GM12878 (cell line): ENCODE measurements at regions not wholly inside any gene's neighbourhood (a gene's known extent, or its start where the extent isn't known, plus 50 kb on each side); places are given as distances from the start of the nearest gene placed in this dataset.

Experiments used
- ATAC-seq: fragments of 200-7000 bp; cut with Tn5 transposase; 3 replicates; pipeline ENCODE4 v1.9.1; 2020; ENCODE audit warnings: mild to moderate bottlenecking, moderate library complexity
- BruUV-seq: library from RNA; stranded (reverse); fragments of 400-500 nt; replicated peaks from 2 replicates; lab custom pipeline; 2021; lab: Mats Ljungman, UMichigan
- CTCF ChIA-PET: fragments of 300-600 bp; sonication (Branson Sonifier 250); formaldehyde crosslinking; extraction: SDS; loops from one replicate; lab custom pipeline; 2021; ENCODE audit warnings: inconsistent platforms; lab: Yijun Ruan, JAX
- POLR2A ChIA-PET: fragments of 350-600 bp; formaldehyde crosslinking; extraction: SDS; loops from one replicate; lab custom pipeline; 2021; ENCODE audit warnings: inconsistent platforms; lab: Charles Lee
- RAD21 ChIA-PET: fragments of 300-600 bp; sonication (Branson Sonifier 250); formaldehyde crosslinking; loops from one replicate; lab custom pipeline; 2023; ENCODE audit warnings: antibody characterized with exemption; ENCODE audit not compliant: unreplicated experiment; lab: Charles Lee
- SMC1A ChIA-PET: fragments of 300-600 bp; sonication (Branson Sonifier 250); formaldehyde crosslinking; loops from one replicate; lab custom pipeline; 2023; ENCODE audit not compliant: unreplicated experiment, uncharacterized antibody; lab: Charles Lee
- DNase-seq: peaks from one replicate; pipeline ENCODE4 v3.0.0-alpha.2; 2011; ENCODE audit warnings: low read depth, low spot score
- FAIRE-seq: peaks from 3 replicates; lab custom pipeline; 2011; peaks lifted over from hg19 to GRCh38; lab: Jason Lieb, UNC
- H2AFZ ChIP-seq: 2 replicates; pipeline ENCODE4 v1.6.0; 2011; ENCODE audit warnings: low read depth, low read length, control low read depth; ENCODE audit not compliant: control insufficient read depth
- H3K27ac ChIP-seq: 2 replicates; pipeline ENCODE4 v1.5.1; 2011; ENCODE audit warnings: control low read depth; ENCODE audit not compliant: control insufficient read depth, insufficient read depth
- H3K27me3 ChIP-seq, 2 experiments: replicated peaks in 1 of 2; 2 replicates each; pipeline versions ENCODE4 v1.6.0 to v1.6.1; 2011; ENCODE audit warnings: low read length in 1 of 2; ENCODE audit not compliant: control insufficient read depth in 2 of 2, insufficient read depth in 2 of 2
- H3K36me3 ChIP-seq, 2 experiments: 2 replicates each; pipeline ENCODE4 v1.5.1; 2011; ENCODE audit warnings: low read length in 1 of 2; ENCODE audit not compliant: control insufficient read depth in 2 of 2, insufficient read depth in 2 of 2
- H3K4me1 ChIP-seq: 2 replicates; pipeline ENCODE4 v1.6.1; 2011; ENCODE audit warnings: mild to moderate bottlenecking, low read length, moderate library complexity, mixed read lengths; ENCODE audit not compliant: control insufficient read depth, insufficient read depth
- H3K4me2 ChIP-seq: 2 replicates; pipeline ENCODE4 v1.6.0; 2011; ENCODE audit warnings: control low read depth; ENCODE audit not compliant: control insufficient read depth, insufficient read depth
- H3K4me3 ChIP-seq: fragments of 200-600 bp; sonication (generic); 2 replicates; pipeline ENCODE4 v1.5.1; 2016
- H3K79me2 ChIP-seq: 2 replicates; pipeline ENCODE4 v1.6.0; 2011; ENCODE audit warnings: low read length; ENCODE audit not compliant: control insufficient read depth, insufficient read depth
- H3K9ac ChIP-seq: 2 replicates; pipeline ENCODE4 v1.8.0; 2011; ENCODE audit warnings: low read length, control low read depth, mixed read lengths; ENCODE audit not compliant: control insufficient read depth, insufficient read depth
- H3K9me3 ChIP-seq: replicated peaks from 3 replicates; pipeline ENCODE4 v1.5.1; 2011; ENCODE audit warnings: mild to moderate bottlenecking, low read length; ENCODE audit not compliant: control insufficient read depth, insufficient read depth
- H4K20me1 ChIP-seq: 2 replicates; pipeline ENCODE4 v1.6.0; 2011; ENCODE audit not compliant: control insufficient read depth, insufficient read depth
- BHLHE40 ChIP-seq, 2 experiments: fragments of 450-650 bp in 1 of 2; IDR thresholded peaks; 2 replicates each; pipeline ENCODE4 v1.6.1; 2011 to 2017; ENCODE audit warnings: low read depth in 2 of 2, borderline replicate concordance in 1 of 2, improper control_type of control experiment in 1 of 2, low read length in 1 of 2, mild to moderate bottlenecking in 1 of 2
- EED ChIP-seq: sonication (generic); IDR thresholded peaks from 2 replicates; pipeline ENCODE4 v1.6.1; 2016; ENCODE audit warnings: antibody characterized with exemption, low read depth
- HDGF ChIP-seq: fragments of 450-650 bp; IDR thresholded peaks from 2 replicates; pipeline ENCODE4 v1.6.1; 2016; ENCODE audit warnings: antibody characterized with exemption
- POLR2A ChIP-seq: IDR thresholded peaks from 2 replicates; pipeline ENCODE4 v1.6.1; 2011; ENCODE audit warnings: low read depth, mild to moderate bottlenecking, low read length
- RELA ChIP-seq: fragments of 450-650 bp; IDR thresholded peaks from 2 replicates; pipeline ENCODE4 v1.8.0; 2014; ENCODE audit warnings: borderline replicate concordance; ENCODE audit not compliant: partially characterized antibody
- TCF3 ChIP-seq: IDR thresholded peaks from 2 replicates; pipeline ENCODE4 v1.6.1; 2012; ENCODE audit warnings: low read depth, mild to moderate bottlenecking, low read length, borderline replicate concordance; ENCODE audit not compliant: insufficient read depth
- WGBS: methylation state at CpG from one replicate; pipeline ENCODE4 v1.1.6; 2016; ENCODE audit warnings: low lambda C conversion rate; ENCODE audit not compliant: insufficient replicate concordance, insufficient coverage; ENCODE audit errors: missing lambda C conversion rate; 5-methylcytosine and 5-hydroxymethylcytosine counted together
- in situ Hi-C: fragments of 300-500 bp; cut with MboI; formaldehyde crosslinking; loops from 9 replicates; pipeline ENCODE4 v1.14.3; 2018; ENCODE audit warnings: mixed read lengths
- intact Hi-C: fragments of 100-400 bp; cut with micrococcal nuclease; formaldehyde crosslinking; loops from one replicate; pipeline ENCODE4 v1.14.2; 2022; ENCODE audit not compliant: unreplicated experiment
- TF ChIP-seq, protein P1 (sequence below): fragments of 450-650 bp; formaldehyde crosslinking; IDR thresholded peaks from 2 replicates; pipeline ENCODE4 v1.4.0; 2022; ENCODE audit warnings: mild to moderate bottlenecking, moderate library complexity
- TF ChIP-seq, protein P2 (sequence below): fragments of 450-650 bp; IDR thresholded peaks from 2 replicates; pipeline ENCODE4 v1.6.1; 2017; ENCODE audit warnings: mild to moderate bottlenecking, low read depth, inconsistent platforms; ENCODE audit not compliant: poor library complexity, severe bottlenecking
- TF ChIP-seq, protein P3 (sequence below): fragments of 150-350 bp; IDR thresholded peaks from 2 replicates; pipeline ENCODE4 v1.6.1; 2014; ENCODE audit warnings: mild to moderate bottlenecking, low read depth, low read length

DNA sequence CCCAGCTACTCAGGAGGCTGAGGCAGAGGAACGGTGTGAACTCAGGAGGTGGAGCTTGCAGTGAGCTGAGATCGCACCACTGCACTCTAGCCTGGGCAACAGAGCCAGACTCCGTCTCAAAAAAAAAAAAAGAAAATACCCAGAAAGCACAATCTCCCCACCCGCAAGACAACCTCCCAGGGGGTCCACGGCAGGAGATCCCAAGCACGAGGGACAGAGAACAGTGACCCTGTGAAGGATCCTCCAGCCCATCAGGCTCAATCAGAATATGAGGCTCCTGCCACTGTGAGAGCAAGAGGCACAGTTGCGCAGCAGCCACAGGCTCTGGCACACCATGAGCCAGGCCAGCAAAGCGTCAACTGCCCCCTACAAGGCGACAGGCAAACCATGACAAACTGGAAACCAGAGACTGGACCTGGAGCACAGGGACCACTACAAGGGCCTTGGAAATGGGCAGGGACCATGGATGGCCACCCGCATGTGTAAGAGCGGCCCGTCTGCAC lies 164.8 kb upstream of the GRK3 start (continued):
- TF ChIP-seq, protein P1, sequence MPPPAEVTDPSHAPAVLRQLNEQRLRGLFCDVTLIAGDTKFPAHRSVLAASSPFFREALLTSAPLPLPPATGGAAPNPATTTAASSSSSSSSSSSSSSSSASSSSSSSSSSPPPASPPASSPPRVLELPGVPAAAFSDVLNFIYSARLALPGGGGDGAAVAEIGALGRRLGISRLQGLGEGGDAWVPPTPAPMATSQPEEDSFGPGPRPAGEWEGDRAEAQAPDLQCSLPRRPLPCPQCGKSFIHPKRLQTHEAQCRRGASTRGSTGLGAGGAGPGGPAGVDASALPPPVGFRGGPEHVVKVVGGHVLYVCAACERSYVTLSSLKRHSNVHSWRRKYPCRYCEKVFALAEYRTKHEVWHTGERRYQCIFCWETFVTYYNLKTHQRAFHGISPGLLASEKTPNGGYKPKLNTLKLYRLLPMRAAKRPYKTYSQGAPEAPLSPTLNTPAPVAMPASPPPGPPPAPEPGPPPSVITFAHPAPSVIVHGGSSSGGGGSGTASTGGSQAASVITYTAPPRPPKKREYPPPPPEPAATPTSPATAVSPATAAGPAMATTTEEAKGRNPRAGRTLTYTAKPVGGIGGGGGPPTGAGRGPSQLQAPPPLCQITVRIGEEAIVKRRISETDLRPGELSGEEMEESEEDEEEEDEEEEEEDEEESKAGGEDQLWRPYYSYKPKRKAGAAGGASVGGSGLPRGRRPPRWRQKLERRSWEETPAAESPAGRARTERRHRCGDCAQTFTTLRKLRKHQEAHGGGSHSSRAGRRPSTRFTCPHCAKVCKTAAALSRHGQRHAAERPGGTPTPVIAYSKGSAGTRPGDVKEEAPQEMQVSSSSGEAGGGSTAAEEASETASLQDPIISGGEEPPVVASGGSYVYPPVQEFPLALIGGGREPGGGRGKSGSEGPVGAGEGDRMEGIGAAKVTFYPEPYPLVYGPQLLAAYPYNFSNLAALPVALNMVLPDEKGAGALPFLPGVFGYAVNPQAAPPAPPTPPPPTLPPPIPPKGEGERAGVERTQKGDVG: no peak
- TF ChIP-seq TCF3: no peak

DNA sequence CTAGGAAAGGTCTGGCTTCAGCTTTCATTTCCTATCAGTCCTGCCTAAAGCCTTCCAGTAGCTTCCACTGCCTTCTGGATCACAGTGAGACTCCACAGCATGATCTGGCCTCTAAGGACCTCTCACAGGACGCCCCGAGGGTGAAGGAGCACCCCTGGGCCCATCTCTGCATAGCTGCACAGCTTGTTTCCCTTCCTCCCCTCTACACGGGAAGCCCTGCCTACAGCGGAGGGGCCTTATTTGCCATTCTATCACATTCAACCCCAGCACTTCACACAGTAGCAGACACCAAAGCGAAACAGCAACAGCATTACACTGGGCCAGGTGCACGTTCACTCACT lies 162.3 kb upstream of the GRK3 start:
- Histone ChIP-seq H3K9ac (no peak overlapping the region; the same call in 1 of the 2 replicates), H3K4me2 (peak overlapping the region; percentile 97), H3K4me1 (peaks cover 49% of the 10 kb centered on the region), H2AFZ (no peak overlapping the region), H3K9me3 (no peaks in the 10 kb centered on the region), H3K36me3 (no peaks in the 10 kb centered on the region), H3K4me3 (peak overlapping the region; percentile 87), H3K79me2 (peaks cover 67% of the 10 kb centered on the region), H4K20me1 (no peaks in the 10 kb centered on the region), H3K27ac (peak overlapping the region; percentile 35; the same call in 1 of the 2 replicates), H3K27me3 (no peaks in the 10 kb centered on the region)
- WGBS: 77% methylated on average over 5 of the region's 6 CpGs
- TF ChIP-seq HDGF (peak; percentile 30; the same call in 1 of the 2 replicates), BHLHE40 (IDR thresholded peaks at IDR 0.05; ENCODE audit: borderline replicate concordance in 1 of 2, low read depth in 2 of 2, low read length in 1 of 2) (peak in 1 of 2 experiments; percentile 27; a peak in 1 of 4 replicates), RELA (no peak), EED (peak; percentile 17; the same call in 1 of the 2 replicates), POLR2A (0 out of 2 replicates have a peak, but pooled peaks have one; percentile 13)
- TF ChIP-seq, protein P2, sequence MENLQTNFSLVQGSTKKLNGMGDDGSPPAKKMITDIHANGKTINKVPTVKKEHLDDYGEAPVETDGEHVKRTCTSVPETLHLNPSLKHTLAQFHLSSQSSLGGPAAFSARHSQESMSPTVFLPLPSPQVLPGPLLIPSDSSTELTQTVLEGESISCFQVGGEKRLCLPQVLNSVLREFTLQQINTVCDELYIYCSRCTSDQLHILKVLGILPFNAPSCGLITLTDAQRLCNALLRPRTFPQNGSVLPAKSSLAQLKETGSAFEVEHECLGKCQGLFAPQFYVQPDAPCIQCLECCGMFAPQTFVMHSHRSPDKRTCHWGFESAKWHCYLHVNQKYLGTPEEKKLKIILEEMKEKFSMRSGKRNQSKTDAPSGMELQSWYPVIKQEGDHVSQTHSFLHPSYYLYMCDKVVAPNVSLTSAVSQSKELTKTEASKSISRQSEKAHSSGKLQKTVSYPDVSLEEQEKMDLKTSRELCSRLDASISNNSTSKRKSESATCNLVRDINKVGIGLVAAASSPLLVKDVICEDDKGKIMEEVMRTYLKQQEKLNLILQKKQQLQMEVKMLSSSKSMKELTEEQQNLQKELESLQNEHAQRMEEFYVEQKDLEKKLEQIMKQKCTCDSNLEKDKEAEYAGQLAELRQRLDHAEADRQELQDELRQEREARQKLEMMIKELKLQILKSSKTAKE: no peak
- TF ChIP-seq, protein P3, sequence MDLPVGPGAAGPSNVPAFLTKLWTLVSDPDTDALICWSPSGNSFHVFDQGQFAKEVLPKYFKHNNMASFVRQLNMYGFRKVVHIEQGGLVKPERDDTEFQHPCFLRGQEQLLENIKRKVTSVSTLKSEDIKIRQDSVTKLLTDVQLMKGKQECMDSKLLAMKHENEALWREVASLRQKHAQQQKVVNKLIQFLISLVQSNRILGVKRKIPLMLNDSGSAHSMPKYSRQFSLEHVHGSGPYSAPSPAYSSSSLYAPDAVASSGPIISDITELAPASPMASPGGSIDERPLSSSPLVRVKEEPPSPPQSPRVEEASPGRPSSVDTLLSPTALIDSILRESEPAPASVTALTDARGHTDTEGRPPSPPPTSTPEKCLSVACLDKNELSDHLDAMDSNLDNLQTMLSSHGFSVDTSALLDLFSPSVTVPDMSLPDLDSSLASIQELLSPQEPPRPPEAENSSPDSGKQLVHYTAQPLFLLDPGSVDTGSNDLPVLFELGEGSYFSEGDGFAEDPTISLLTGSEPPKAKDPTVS: no peak
- in situ Hi-C loops: no loop called here
- intact Hi-C loops: loop anchor here (5.0 kb wide), 1 partner anchor 45 kb away; no protein-coding TSS in a partner anchor
- FAIRE-seq (peak; percentile 56), DNase-seq (no peak), ATAC-seq (peak; percentile 40)
- POLR2A ChIA-PET: interaction anchor here (0.6 to 1.2 kb wide), 3 partner anchors 8 to 42 kb away, joined by 3 to 4 read pairs (median 3); no protein-coding TSS in a partner anchor
- no TSS peak for BruUV-seq
- CTCF ChIA-PET: interaction anchor here (1.1 to 2.7 kb wide), 3 partner anchors 25 to 93 kb away, joined by 3 to 19 read pairs (median 5); no protein-coding TSS in a partner anchor
- RAD21 ChIA-PET: interaction anchor here (0.8 to 1.0 kb wide), 3 partner anchors 17 to 371 kb away, joined by 3 to 5 read pairs (median 3); no protein-coding TSS in a partner anchor
- SMC1A ChIA-PET: interaction anchor here (0.6 to 1.8 kb wide), 4 partner anchors 45 to 742 kb away, joined by 3 to 7 read pairs (median 3); no protein-coding TSS in a partner anchor
